Colonic mucosa (tissue), 4 donors: ENCODE measurements at regions not wholly inside any gene's neighbourhood (a gene's known extent, or its start where the extent isn't known, plus 50 kb on each side); places are given as distances from the start of the nearest gene placed in this dataset.
"Not testable (repeated sequence)": the region's sequence is repeated elsewhere in the genome, so short reads cannot be mapped to it uniquely, and the experiment has no call there.

Experiments
- DNase-seq: peaks from one replicate; pipeline ENCODE4 v3.0.0-alpha.2; 2020
- H3K27ac ChIP-seq: fragments of 200-600 bp; one replicate; pipeline ENCODE4 v1.8.0; 2021
- H3K27me3 ChIP-seq: fragments of 200-600 bp; one replicate; pipeline ENCODE4 v1.8.0; 2021
- H3K36me3 ChIP-seq: fragments of 200-600 bp; one replicate; pipeline ENCODE4 v1.8.0; 2021
- H3K4me1 ChIP-seq: fragments of 200-600 bp; one replicate; pipeline ENCODE4 v1.8.0; 2021; ENCODE audit warnings: mild to moderate bottlenecking
- H3K4me3 ChIP-seq: fragments of 200-600 bp; one replicate; pipeline ENCODE4 v1.8.0; 2021
- H3K9ac ChIP-seq, 2 donors: one replicate each; pipeline ENCODE4 v1.7.0; 2013; ENCODE audit warnings: control low read depth in 2 of 2, low read depth in 2 of 2, low read length in 2 of 2
- H3K9me3 ChIP-seq: fragments of 200-600 bp; one replicate; pipeline ENCODE4 v1.8.0; 2021
- CTCF ChIP-seq: fragments of 200-600 bp; IDR thresholded peaks from one replicate; pipeline ENCODE4 v1.8.0; 2022; ENCODE audit warnings: antibody characterized with exemption, mild to moderate bottlenecking
- intact Hi-C: fragments of 100-400 bp; cut with DNase I; formaldehyde crosslinking; loops from one replicate; pipeline ENCODE4 v1.14.1; 2022
- donor health status: healthy.
- donor health status: DM: no; HTN: no; CAD: no.
- donor health status: DM: no; HTN: no; CAD: no.

DNA sequence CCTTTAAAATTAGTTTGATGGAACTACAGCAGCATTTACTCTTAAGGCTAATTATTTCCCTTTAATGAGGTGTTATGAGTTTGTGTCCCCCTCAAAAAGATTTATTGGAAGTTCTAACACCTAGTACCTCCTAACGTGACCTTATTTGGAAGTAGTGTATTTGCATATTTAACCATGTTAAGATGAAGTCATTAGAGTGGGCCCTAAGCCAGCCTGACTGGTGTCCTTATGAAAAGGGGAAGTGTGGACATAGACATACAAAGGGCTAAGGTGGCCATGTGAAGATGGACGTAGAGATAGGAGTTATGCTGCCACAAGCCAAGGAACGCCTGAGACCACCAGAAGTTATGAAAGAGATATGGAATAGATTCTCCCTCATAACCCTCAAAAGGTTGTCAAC is 985.4 kb upstream of the INTU start:
- H3K9ac ChIP-seq = no peak overlapping the region
- TF ChIP-seq CTCF = no peak
- H3K27ac ChIP-seq = no peak overlapping the region
- intact Hi-C loops = no loop called here
- H3K4me3 ChIP-seq = no peak overlapping the region
- DNase-seq = no peak
- no peaks in the 10 kb centered on the region for H3K36me3 ChIP-seq
- H3K4me1 ChIP-seq = no peaks in the 10 kb centered on the region
- no peaks in the 10 kb centered on the region for H3K9me3 ChIP-seq
- no peaks in the 10 kb centered on the region for H3K27me3 ChIP-seq

GRCh38 chr4:126647756-126648397 is 984.9 kb upstream of the INTU start:
- Histone ChIP-seq H3K9ac (no peak overlapping the region), H3K4me1 (no peaks in the 10 kb centered on the region), H3K27ac (no peak overlapping the region), H3K9me3 (no peaks in the 10 kb centered on the region), H3K4me3 (no peak overlapping the region), H3K27me3 (no peaks in the 10 kb centered on the region), H3K36me3 (no peaks in the 10 kb centered on the region)
- intact Hi-C loops = no loop called here
- TF ChIP-seq CTCF = no peak
- no peak for DNase-seq

- no peak overlapping the region for H3K9ac ChIP-seq
- no peaks in the 10 kb centered on the region for H3K27me3 ChIP-seq
- intact Hi-C loops = no loop called here
- no peak for DNase-seq
- H3K9me3 ChIP-seq = no peaks in the 10 kb centered on the region
- TF ChIP-seq CTCF = no peak
- H3K36me3 ChIP-seq = no peaks in the 10 kb centered on the region
- H3K27ac ChIP-seq = no peak overlapping the region
- H3K4me3 ChIP-seq = no peak overlapping the region
- H3K4me1 ChIP-seq = no peaks in the 10 kb centered on the region
These were observed 974.3 kb upstream of the INTU start for GRCh38 chr4:126658411-126658810.

GRCh38 chr4:126661194-126661593 is 971.6 kb upstream of the INTU start:
- Histone ChIP-seq H3K9me3 (no peaks in the 10 kb centered on the region), H3K4me1 (no peaks in the 10 kb centered on the region), H3K9ac (no peak overlapping the region), H3K36me3 (no peaks in the 10 kb centered on the region), H3K27ac (no peak overlapping the region), H3K27me3 (no peaks in the 10 kb centered on the region), H3K4me3 (no peak overlapping the region)
- intact Hi-C loops = no loop called here
- no peak for DNase-seq
- no peak for TF ChIP-seq CTCF

GRCh38 chr4:126664839-126665238 is 967.9 kb upstream of the INTU start:
- no peaks in the 10 kb centered on the region for H3K36me3 ChIP-seq
- intact Hi-C loops = no loop called here
- H3K4me3 ChIP-seq = no peak overlapping the region
- no peaks in the 10 kb centered on the region for H3K27me3 ChIP-seq
- H3K9me3 ChIP-seq = no peaks in the 10 kb centered on the region
- no peak overlapping the region for H3K27ac ChIP-seq
- H3K4me1 ChIP-seq = no peaks in the 10 kb centered on the region
- H3K9ac ChIP-seq = no peak overlapping the region
- no peak for TF ChIP-seq CTCF
- no peak for DNase-seq

GRCh38 chr4:126670038-126670437 is 962.7 kb upstream of the INTU start:
- intact Hi-C loops, H3K4me3 ChIP-seq, H3K27me3 ChIP-seq, H3K27ac ChIP-seq, H3K4me1 ChIP-seq, DNase-seq, H3K36me3 ChIP-seq, H3K9me3 ChIP-seq, H3K9ac ChIP-seq: not testable (repeated sequence)
